ENCODE measurements at regions not wholly inside any gene's neighbourhood (a gene's known extent, or its start where the extent isn't known, plus 50 kb on each side); places are given as distances from the start of the nearest gene placed in this dataset.

DNA sequence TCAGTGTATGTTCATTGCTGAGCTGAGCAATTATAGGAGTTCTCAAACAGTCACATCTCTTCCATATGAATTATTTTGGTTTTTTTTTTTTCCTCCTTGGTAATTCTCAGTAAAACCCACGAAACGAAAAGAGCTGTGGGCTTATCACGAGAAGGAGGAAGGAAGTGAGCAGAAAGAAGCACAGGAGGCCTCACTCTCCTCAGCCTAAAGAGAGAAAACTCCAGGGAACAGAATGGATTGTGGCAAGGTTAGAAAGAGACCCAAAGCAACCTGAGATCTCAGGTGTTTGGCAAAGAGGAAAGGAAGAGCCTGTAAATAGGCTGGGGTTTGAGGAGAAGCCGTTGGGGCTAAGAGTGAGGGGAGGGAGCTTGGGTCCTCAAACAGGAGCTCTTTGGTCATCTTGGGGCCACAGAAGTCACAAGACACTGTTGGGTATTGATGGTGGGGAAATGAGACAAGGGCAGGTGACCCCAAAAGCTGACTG is 67.8 kb upstream of the CITED2 start:
- TF ChIP-seq CTCF (IDR thresholded peaks at IDR 0.05) (no peak), POLR2A (IDR thresholded peaks at IDR 0.05) (no peak)
